H9 (cell line): ENCODE measurements at regions not wholly inside any gene's neighbourhood (a gene's known extent, or its start where the extent isn't known, plus 50 kb on each side); places are given as distances from the start of the nearest gene placed in this dataset.
A peak's percentile ranks its signal among the peaks of the same experiment; 100 is the strongest.

Experiments used
- DNase-seq: peaks from one replicate; pipeline ENCODE4 v3.0.0-alpha.2; 2017
- H2AFZ ChIP-seq: one replicate; pipeline ENCODE4 v1.6.1; 2013; ENCODE audit warnings: mild to moderate bottlenecking, low read length, control low read depth, moderate library complexity
- H2AK5ac ChIP-seq: 2 replicates; pipeline ENCODE4 v1.6.1; 2013; ENCODE audit warnings: low read length, control low read depth, mixed read lengths; ENCODE audit not compliant: insufficient read length
- H2BK120ac ChIP-seq: one replicate; pipeline ENCODE4 v1.6.1; 2013; ENCODE audit warnings: low read depth, mild to moderate bottlenecking, low read length, control low read depth, inconsistent platforms; ENCODE audit not compliant: poor library complexity, severe bottlenecking
- H2BK12ac ChIP-seq: 2 replicates; pipeline ENCODE4 v1.6.1; 2013; ENCODE audit warnings: low read length, control low read depth, mixed read lengths, low read depth; ENCODE audit not compliant: insufficient read length
- H2BK15ac ChIP-seq: 2 replicates; pipeline ENCODE4 v1.6.1; 2013; ENCODE audit warnings: low read depth, low read length, control low read depth
- H2BK20ac ChIP-seq: one replicate; pipeline ENCODE4 v1.6.1; 2013; ENCODE audit warnings: low read depth, mild to moderate bottlenecking, low read length, control low read depth, inconsistent platforms; ENCODE audit not compliant: poor library complexity, severe bottlenecking
- H2BK5ac ChIP-seq: 2 replicates; pipeline ENCODE4 v1.6.1; 2013; ENCODE audit warnings: low read length, control low read depth, mixed read lengths; ENCODE audit not compliant: insufficient read length
- H3K14ac ChIP-seq: 2 replicates; pipeline ENCODE4 v1.6.1; 2013; ENCODE audit warnings: low read length, control low read depth; ENCODE audit not compliant: insufficient read depth
- H3K18ac ChIP-seq: 2 replicates; pipeline ENCODE4 v1.6.1; 2013; ENCODE audit warnings: low read depth, mild to moderate bottlenecking, mixed read lengths, low read length, control low read depth; ENCODE audit not compliant: insufficient read length
- H3K23ac ChIP-seq: 2 replicates; pipeline ENCODE4 v1.6.1; 2013; ENCODE audit warnings: low read length, control low read depth, mixed read lengths, low read depth; ENCODE audit not compliant: insufficient read length
- H3K23me2 ChIP-seq: 2 replicates; pipeline ENCODE4 v1.6.1; 2013; ENCODE audit warnings: low read depth, mild to moderate bottlenecking, mixed read lengths, low read length, control low read depth; ENCODE audit not compliant: insufficient read length, poor library complexity, severe bottlenecking
- H3K27ac ChIP-seq: 2 replicates; pipeline ENCODE4 v1.5.1; 2013; ENCODE audit warnings: low read length, control low read depth, mixed read lengths, low read depth; ENCODE audit not compliant: insufficient read length
- H3K27me3 ChIP-seq: 2 replicates; pipeline ENCODE4 v1.6.1; 2013; ENCODE audit warnings: low read length, control low read depth, inconsistent platforms; ENCODE audit not compliant: insufficient read depth
- H3K4ac ChIP-seq: 2 replicates; pipeline ENCODE4 v1.6.1; 2013; ENCODE audit warnings: low read depth, mild to moderate bottlenecking, control low read depth, inconsistent platforms, low read length, moderate library complexity
- H3K4me1 ChIP-seq: 2 replicates; pipeline ENCODE4 v1.6.1; 2013; ENCODE audit warnings: low read length, control low read depth, inconsistent platforms; ENCODE audit not compliant: insufficient read depth
- H3K4me2 ChIP-seq: 2 replicates; pipeline ENCODE4 v1.6.1; 2013; ENCODE audit warnings: low read length, control low read depth, mixed read lengths; ENCODE audit not compliant: insufficient read length, insufficient read depth
- H3K56ac ChIP-seq: 2 replicates; pipeline ENCODE4 v1.6.1; 2013; ENCODE audit warnings: low read depth, mild to moderate bottlenecking, mixed read lengths, low read length, control low read depth; ENCODE audit not compliant: insufficient read length
- H3K79me1 ChIP-seq: 2 replicates; pipeline ENCODE4 v1.6.1; 2013; ENCODE audit warnings: low read depth, mild to moderate bottlenecking, moderate library complexity, low read length, control low read depth, inconsistent platforms; ENCODE audit not compliant: insufficient read depth, poor library complexity, severe bottlenecking
- H3K79me2 ChIP-seq: 2 replicates; pipeline ENCODE4 v1.6.1; 2013; ENCODE audit warnings: low read length, control low read depth, inconsistent platforms; ENCODE audit not compliant: insufficient read depth
- H3K9ac ChIP-seq: 2 replicates; pipeline ENCODE4 v1.6.1; 2013; ENCODE audit warnings: low read length, control low read depth, mixed read lengths; ENCODE audit not compliant: insufficient read length; ENCODE audit errors: extremely low read depth
- H3K9me3 ChIP-seq: one replicate; pipeline ENCODE4 v1.6.1; 2013; ENCODE audit warnings: low read depth, low read length, inconsistent platforms; ENCODE audit not compliant: control insufficient read depth
- H3T11ph ChIP-seq: one replicate; pipeline ENCODE4 v1.6.1; 2013; ENCODE audit warnings: mild to moderate bottlenecking, low read length, control low read depth, inconsistent platforms
- H4K20me1 ChIP-seq: one replicate; pipeline ENCODE4 v1.6.1; 2013; ENCODE audit not compliant: control insufficient read depth, insufficient read length, insufficient read depth
- H4K5ac ChIP-seq: 2 replicates; pipeline ENCODE4 v1.6.1; 2013; ENCODE audit warnings: low read depth, mild to moderate bottlenecking, mixed read lengths, low read length, control low read depth; ENCODE audit not compliant: insufficient read length
- H4K8ac ChIP-seq: replicated peaks from 2 replicates; pipeline ENCODE4 v1.6.1; 2013; ENCODE audit warnings: low read length, control low read depth, mixed read lengths, low read depth; ENCODE audit not compliant: insufficient read length
- H4K91ac ChIP-seq: 2 replicates; pipeline ENCODE4 v1.6.1; 2013; ENCODE audit warnings: low read depth, mild to moderate bottlenecking, moderate library complexity, mixed read lengths, low read length, control low read depth; ENCODE audit not compliant: insufficient read length
- H3K27ac Mint-ChIP-seq, 3 experiments: 2 replicates in 2 of 3; 3 replicates in 1 of 3; pipeline ENCODE4 v1.8.0; 2020 to 2021; ENCODE audit warnings: mixed read lengths in 3 of 3, mild to moderate bottlenecking in 1 of 3, moderate library complexity in 1 of 3
- H3K27me3 Mint-ChIP-seq: 2 replicates; pipeline ENCODE4 v1.8.0; 2021; ENCODE audit warnings: low read depth, mild to moderate bottlenecking, moderate library complexity, mixed read lengths
- H3K36me3 Mint-ChIP-seq, 3 experiments: 2 replicates in 2 of 3; 3 replicates in 1 of 3; pipeline ENCODE4 v1.8.0; 2020 to 2021; ENCODE audit warnings: low read depth in 3 of 3, mixed read lengths in 3 of 3; ENCODE audit not compliant: insufficient read depth in 1 of 3
- H3K4me1 Mint-ChIP-seq, 2 experiments: 2 replicates each; pipeline ENCODE4 v1.8.0; 2020; ENCODE audit warnings: mixed read lengths in 2 of 2
- H3K4me3 Mint-ChIP-seq, 2 experiments: 2 replicates in 1 of 2; 3 replicates in 1 of 2; pipeline ENCODE4 v1.8.0; 2020 to 2021; ENCODE audit warnings: mild to moderate bottlenecking in 2 of 2, mixed read lengths in 2 of 2, moderate library complexity in 1 of 2
- H3K9me3 Mint-ChIP-seq, 2 experiments: 2 replicates in 1 of 2; 3 replicates in 1 of 2; pipeline ENCODE4 v1.8.0; 2020; ENCODE audit warnings: mild to moderate bottlenecking in 2 of 2, mixed read lengths in 2 of 2, moderate library complexity in 1 of 2
- CTCF ChIP-seq: fragments of 200-600 bp; sonication (generic); conservative IDR thresholded peaks from 3 replicates; pipeline ENCODE4 v1.8.0; 2021; ENCODE audit warnings: antibody characterized with exemption, mild to moderate bottlenecking
- WGBS: extraction: QIAGEN DNeasy Blood & Tissue Kit; methylation state at CpG from one replicate; pipeline ENCODE4 v1.1.7; 2013; ENCODE audit warnings: missing lambda C conversion rate, low lambda C conversion rate, mixed read lengths; ENCODE audit not compliant: insufficient read length; ENCODE audit errors: extremely low coverage; 5-methylcytosine and 5-hydroxymethylcytosine counted together

GRCh38 chr21:23217597-23217996, 2219.4 kb downstream of the NCAM2 start:
- no peaks in the 10 kb centered on the region for H3K27me3 ChIP-seq
- H2BK5ac ChIP-seq: no peak overlapping the region
- H4K8ac ChIP-seq: no peak overlapping the region
- no peak for TF ChIP-seq CTCF
- H4K5ac ChIP-seq: no peak overlapping the region
- H2BK120ac ChIP-seq: no peak overlapping the region
- no peak overlapping the region for H2BK12ac ChIP-seq
- H3K4me1 ChIP-seq: no peaks in the 10 kb centered on the region
- peaks cover 7 to 16% (median 15%) of the 10 kb centered on the region in 3 experiments for H3K36me3 Mint-ChIP-seq
- peaks cover 7% of the 10 kb centered on the region for H3K9me3 ChIP-seq
- H3K18ac ChIP-seq: no peak overlapping the region
- H3K23me2 ChIP-seq: no peaks in the 10 kb centered on the region
- no CpG with 5 or more reads among the region's 1 CpG for WGBS
- H2AK5ac ChIP-seq: no peak overlapping the region
- H3K9me3 Mint-ChIP-seq: peaks cover 15 to 16% of the 10 kb centered on the region in 2 experiments
- no peaks in the 10 kb centered on the region for H3K79me2 ChIP-seq
- no peak overlapping the region for H3K23ac ChIP-seq
- no peak overlapping the region for H3K4me3 Mint-ChIP-seq
- no peak overlapping the region for H4K91ac ChIP-seq
- H3T11ph ChIP-seq: no peak overlapping the region
- no peaks in the 10 kb centered on the region for H4K20me1 ChIP-seq
- H3K27ac Mint-ChIP-seq: no peak overlapping the region
- peak overlapping the region; percentile 40 for H2AFZ ChIP-seq
- no peak overlapping the region for H2BK20ac ChIP-seq
- H3K4me1 Mint-ChIP-seq: peaks cover 3 to 7% of the 10 kb centered on the region in 2 experiments; a peak in 2 of 4 replicates
- H3K27ac ChIP-seq: no peak overlapping the region
- no peak overlapping the region for H3K4ac ChIP-seq
- no peak overlapping the region for H3K14ac ChIP-seq
- H3K56ac ChIP-seq: no peak overlapping the region
- H3K79me1 ChIP-seq: no peaks in the 10 kb centered on the region
- no peak overlapping the region for H3K9ac ChIP-seq
- H2BK15ac ChIP-seq: no peak overlapping the region
- no peak for DNase-seq
- H3K4me2 ChIP-seq: no peak overlapping the region
- no peaks in the 10 kb centered on the region for H3K27me3 Mint-ChIP-seq
